Activated naive CD4-positive, alpha-beta T cell treated with anti-CD3 and anti-CD28 coated beads, Interleukin-2, amount 10 ng/mL, durations not matched to agents 7 days and 5 days (primary cell): ENCODE measurements at regions not wholly inside any gene's neighbourhood (a gene's known extent, or its start where the extent isn't known, plus 50 kb on each side); places are given as distances from the start of the nearest gene placed in this dataset.

ENCODE experiments used
- CTCF ChIA-PET: fragments of 350-600 bp; sonication (Branson Sonifier 250); formaldehyde crosslinking; loops from one replicate; lab custom pipeline; 2021; ENCODE audit warnings: antibody characterized with exemption; lab: Charles Lee
- DNase-seq: peaks from one replicate; pipeline ENCODE4 v3.0.0-alpha.2; 2020
- H3K27ac Mint-ChIP-seq: one replicate; pipeline ENCODE4 v1.8.0; 2021; ENCODE audit warnings: mild to moderate bottlenecking, moderate library complexity, mixed read lengths
- H3K27me3 Mint-ChIP-seq: one replicate; pipeline ENCODE4 v1.8.0; 2021; ENCODE audit warnings: mild to moderate bottlenecking, mixed read lengths
- H3K36me3 Mint-ChIP-seq: one replicate; pipeline ENCODE4 v1.8.0; 2021; ENCODE audit warnings: mixed read lengths
- H3K4me1 Mint-ChIP-seq: one replicate; pipeline ENCODE4 v1.8.0; 2021; ENCODE audit warnings: mixed read lengths
- H3K4me3 Mint-ChIP-seq: one replicate; pipeline ENCODE4 v1.8.0; 2021; ENCODE audit warnings: mild to moderate bottlenecking, moderate library complexity, mixed read lengths
- H3K9me3 Mint-ChIP-seq: one replicate; pipeline ENCODE4 v1.8.0; 2021; ENCODE audit warnings: mixed read lengths

- DNase-seq: no peak
- H3K36me3 Mint-ChIP-seq: no peaks in the 10 kb centered on the region
- H3K9me3 Mint-ChIP-seq: no peaks in the 10 kb centered on the region
- no peak overlapping the region for H3K4me3 Mint-ChIP-seq
- H3K4me1 Mint-ChIP-seq: no peaks in the 10 kb centered on the region
- H3K27me3 Mint-ChIP-seq: no peaks in the 10 kb centered on the region
- no peak overlapping the region for H3K27ac Mint-ChIP-seq
- CTCF ChIA-PET: no interaction called here
Observed at GRCh38 chr4:163582703-163583102, 88.2 kb downstream of the TMA16 start.

GRCh38 chr4:163587867-163588266, 93.4 kb downstream of the TMA16 start:
- no peak for DNase-seq
- H3K27me3 Mint-ChIP-seq: no peaks in the 10 kb centered on the region
- no peaks in the 10 kb centered on the region for H3K36me3 Mint-ChIP-seq
- peaks cover 3% of the 10 kb centered on the region for H3K9me3 Mint-ChIP-seq
- CTCF ChIA-PET: no interaction called here
- no peak overlapping the region for H3K27ac Mint-ChIP-seq
- no peak overlapping the region for H3K4me3 Mint-ChIP-seq
- H3K4me1 Mint-ChIP-seq: no peaks in the 10 kb centered on the region

GRCh38 chr4:163588532-163588931, 94.0 kb downstream of the TMA16 start:
- H3K36me3 Mint-ChIP-seq: no peaks in the 10 kb centered on the region
- H3K4me3 Mint-ChIP-seq: no peak overlapping the region
- CTCF ChIA-PET: interaction anchor here (1.0 kb wide), 1 partner anchor 11 kb away, joined by 3 read pairs; no protein-coding TSS in a partner anchor
- H3K4me1 Mint-ChIP-seq: no peaks in the 10 kb centered on the region
- no peaks in the 10 kb centered on the region for H3K27me3 Mint-ChIP-seq
- no peak for DNase-seq
- H3K27ac Mint-ChIP-seq: no peak overlapping the region
- peaks cover 3% of the 10 kb centered on the region for H3K9me3 Mint-ChIP-seq

GRCh38 chr4:163590103-163590502, 95.6 kb downstream of the TMA16 start:
- no peaks in the 10 kb centered on the region for H3K27me3 Mint-ChIP-seq
- DNase-seq: no peak
- no peaks in the 10 kb centered on the region for H3K36me3 Mint-ChIP-seq
- no peak overlapping the region for H3K27ac Mint-ChIP-seq
- H3K9me3 Mint-ChIP-seq: peaks cover 3% of the 10 kb centered on the region
- H3K4me1 Mint-ChIP-seq: no peaks in the 10 kb centered on the region
- CTCF ChIA-PET: no interaction called here
- H3K4me3 Mint-ChIP-seq: no peak overlapping the region

- no peaks in the 10 kb centered on the region for H3K27me3 Mint-ChIP-seq
- DNase-seq: no peak
- peaks cover 3% of the 10 kb centered on the region for H3K9me3 Mint-ChIP-seq
- H3K4me1 Mint-ChIP-seq: no peaks in the 10 kb centered on the region
- H3K36me3 Mint-ChIP-seq: no peaks in the 10 kb centered on the region
- H3K27ac Mint-ChIP-seq: no peak overlapping the region
- H3K4me3 Mint-ChIP-seq: no peak overlapping the region
- CTCF ChIA-PET: no interaction called here
Observed at GRCh38 chr4:163590619-163591264, 96.3 kb downstream of the TMA16 start.

GRCh38 chr4:163591614-163592020, 97.1 kb downstream of the TMA16 start:
- H3K36me3 Mint-ChIP-seq: no peaks in the 10 kb centered on the region
- CTCF ChIA-PET: no interaction called here
- no peak for DNase-seq
- no peak overlapping the region for H3K27ac Mint-ChIP-seq
- no peaks in the 10 kb centered on the region for H3K4me1 Mint-ChIP-seq
- no peak overlapping the region for H3K4me3 Mint-ChIP-seq
- peaks cover 3% of the 10 kb centered on the region for H3K9me3 Mint-ChIP-seq
- H3K27me3 Mint-ChIP-seq: no peaks in the 10 kb centered on the region

- no peak for DNase-seq
- no peaks in the 10 kb centered on the region for H3K36me3 Mint-ChIP-seq
- H3K27me3 Mint-ChIP-seq: no peaks in the 10 kb centered on the region
- H3K4me1 Mint-ChIP-seq: no peaks in the 10 kb centered on the region
- CTCF ChIA-PET: no interaction called here
- H3K27ac Mint-ChIP-seq: no peak overlapping the region
- no peak overlapping the region for H3K4me3 Mint-ChIP-seq
- H3K9me3 Mint-ChIP-seq: peaks cover 3% of the 10 kb centered on the region
Observed at GRCh38 chr4:163592212-163592611, 97.7 kb downstream of the TMA16 start.

GRCh38 chr4:163595580-163595979, 101.1 kb downstream of the TMA16 start:
- no peak overlapping the region for H3K27ac Mint-ChIP-seq
- no peak for DNase-seq
- no peaks in the 10 kb centered on the region for H3K27me3 Mint-ChIP-seq
- CTCF ChIA-PET: no interaction called here
- no peaks in the 10 kb centered on the region for H3K36me3 Mint-ChIP-seq
- no peaks in the 10 kb centered on the region for H3K9me3 Mint-ChIP-seq
- no peaks in the 10 kb centered on the region for H3K4me1 Mint-ChIP-seq
- H3K4me3 Mint-ChIP-seq: no peak overlapping the region

GRCh38 chr4:163598028-163598427, 103.5 kb downstream of the TMA16 start:
- Mint-ChIP-seq H3K36me3 (no peaks in the 10 kb centered on the region), H3K4me3 (no peak overlapping the region), H3K27ac (no peak overlapping the region), H3K27me3 (no peaks in the 10 kb centered on the region), H3K4me1 (no peaks in the 10 kb centered on the region), H3K9me3 (no peaks in the 10 kb centered on the region)
- DNase-seq: no peak
- CTCF ChIA-PET: no interaction called here

- CTCF ChIA-PET: no interaction called here
- H3K27ac Mint-ChIP-seq: no peak overlapping the region
- H3K4me1 Mint-ChIP-seq: no peaks in the 10 kb centered on the region
- H3K27me3 Mint-ChIP-seq: no peaks in the 10 kb centered on the region
- no peaks in the 10 kb centered on the region for H3K9me3 Mint-ChIP-seq
- H3K36me3 Mint-ChIP-seq: no peaks in the 10 kb centered on the region
- DNase-seq: no peak
- no peak overlapping the region for H3K4me3 Mint-ChIP-seq
Observed at GRCh38 chr4:163598489-163598888, 104.0 kb downstream of the TMA16 start.

- no peak overlapping the region for H3K4me3 Mint-ChIP-seq
- no peak for DNase-seq
- no peaks in the 10 kb centered on the region for H3K27me3 Mint-ChIP-seq
- CTCF ChIA-PET: no interaction called here
- H3K36me3 Mint-ChIP-seq: no peaks in the 10 kb centered on the region
- no peak overlapping the region for H3K27ac Mint-ChIP-seq
- no peaks in the 10 kb centered on the region for H3K4me1 Mint-ChIP-seq
- no peaks in the 10 kb centered on the region for H3K9me3 Mint-ChIP-seq
Observed at GRCh38 chr4:163600727-163601126, 106.2 kb downstream of the TMA16 start.

GRCh38 chr4:163603257-163603656, 108.8 kb downstream of the TMA16 start:
- CTCF ChIA-PET: no interaction called here
- Mint-ChIP-seq H3K9me3 (no peaks in the 10 kb centered on the region), H3K27me3 (no peaks in the 10 kb centered on the region), H3K36me3 (no peaks in the 10 kb centered on the region), H3K27ac (no peak overlapping the region), H3K4me1 (no peaks in the 10 kb centered on the region), H3K4me3 (no peak overlapping the region)
- no peak for DNase-seq

- Mint-ChIP-seq H3K36me3 (no peaks in the 10 kb centered on the region), H3K27me3 (no peaks in the 10 kb centered on the region), H3K27ac (no peak overlapping the region), H3K4me3 (no peak overlapping the region), H3K4me1 (no peaks in the 10 kb centered on the region), H3K9me3 (no peaks in the 10 kb centered on the region)
- CTCF ChIA-PET: interaction anchor here (0.6 kb wide), 1 partner anchor 57 kb away, joined by 3 read pairs; no protein-coding TSS in a partner anchor
- no peak for DNase-seq
Observed at GRCh38 chr4:163606896-163607691, 112.6 kb downstream of the TMA16 start.

- H3K36me3 Mint-ChIP-seq: no peaks in the 10 kb centered on the region
- H3K4me3 Mint-ChIP-seq: no peak overlapping the region
- CTCF ChIA-PET: no interaction called here
- DNase-seq: no peak
- H3K27ac Mint-ChIP-seq: no peak overlapping the region
- H3K9me3 Mint-ChIP-seq: no peaks in the 10 kb centered on the region
- no peaks in the 10 kb centered on the region for H3K4me1 Mint-ChIP-seq
- no peaks in the 10 kb centered on the region for H3K27me3 Mint-ChIP-seq
Observed at GRCh38 chr4:163609019-163609418, 114.5 kb downstream of the TMA16 start.

GRCh38 chr4:163610648-163611047, 116.2 kb downstream of the TMA16 start:
- CTCF ChIA-PET: no interaction called here
- H3K4me3 Mint-ChIP-seq: no peak overlapping the region
- H3K9me3 Mint-ChIP-seq: no peaks in the 10 kb centered on the region
- H3K27me3 Mint-ChIP-seq: no peaks in the 10 kb centered on the region
- no peaks in the 10 kb centered on the region for H3K36me3 Mint-ChIP-seq
- no peak for DNase-seq
- no peaks in the 10 kb centered on the region for H3K4me1 Mint-ChIP-seq
- no peak overlapping the region for H3K27ac Mint-ChIP-seq
